Jurkat, Clone E6-1 (cell line): ENCODE measurements at regions not wholly inside any gene's neighbourhood (a gene's known extent, or its start where the extent isn't known, plus 50 kb on each side); places are given as distances from the start of the nearest gene placed in this dataset.
"Not testable (repeated sequence)": the region's sequence is repeated elsewhere in the genome, so short reads cannot be mapped to it uniquely, and the experiment has no call there.

Experiments used
- DNase-seq: peaks from one replicate; pipeline ENCODE4 v3.0.0-alpha.2; 2011; ENCODE audit warnings: low read depth, low spot score
- H3K4me3 ChIP-seq: 2 replicates; pipeline ENCODE4 v1.5.1; 2011; ENCODE audit warnings: mild to moderate bottlenecking, low read length, control low read depth, moderate library complexity

DNA sequence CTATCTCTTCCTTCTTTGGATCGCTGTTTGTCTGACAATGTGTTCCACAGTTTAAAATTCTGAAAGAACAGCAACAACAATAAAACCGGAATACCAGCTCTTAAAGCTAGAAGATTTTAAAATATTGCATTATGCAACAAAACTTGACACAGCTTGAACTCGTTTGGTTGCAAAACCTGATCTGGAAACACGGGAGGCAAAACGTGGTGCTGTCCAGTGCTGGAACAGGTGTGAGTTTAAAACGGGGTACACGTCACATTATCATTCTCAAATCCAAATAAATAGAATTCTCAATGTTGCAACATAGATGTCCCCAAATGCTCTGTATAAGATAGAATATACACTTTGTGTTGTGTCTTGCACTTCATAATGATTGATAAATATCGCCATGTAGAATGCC is 110.9 kb upstream of the LYSMD4 start:
- no peak for DNase-seq
- H3K4me3 ChIP-seq: no peak overlapping the region

DNA sequence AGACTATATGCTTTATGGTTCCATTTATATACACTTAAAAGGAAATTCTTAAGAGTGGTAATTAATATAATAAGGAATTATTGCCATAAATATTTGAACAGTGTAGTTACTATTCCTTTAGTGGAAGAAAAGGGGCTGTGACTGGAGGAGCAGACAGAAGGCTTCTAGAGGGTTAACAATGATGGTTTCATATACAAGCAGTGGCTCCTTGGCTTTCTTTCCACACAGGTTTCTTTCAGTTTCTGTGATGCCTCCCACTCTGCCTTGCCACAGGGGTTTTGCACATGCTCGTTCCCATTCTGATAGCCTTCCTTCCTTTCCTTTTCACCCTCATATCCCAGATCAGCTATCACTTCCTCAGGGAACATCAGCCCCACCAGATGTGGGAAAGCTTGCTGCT is 108.8 kb upstream of the LYSMD4 start:
- DNase-seq: no peak

DNA sequence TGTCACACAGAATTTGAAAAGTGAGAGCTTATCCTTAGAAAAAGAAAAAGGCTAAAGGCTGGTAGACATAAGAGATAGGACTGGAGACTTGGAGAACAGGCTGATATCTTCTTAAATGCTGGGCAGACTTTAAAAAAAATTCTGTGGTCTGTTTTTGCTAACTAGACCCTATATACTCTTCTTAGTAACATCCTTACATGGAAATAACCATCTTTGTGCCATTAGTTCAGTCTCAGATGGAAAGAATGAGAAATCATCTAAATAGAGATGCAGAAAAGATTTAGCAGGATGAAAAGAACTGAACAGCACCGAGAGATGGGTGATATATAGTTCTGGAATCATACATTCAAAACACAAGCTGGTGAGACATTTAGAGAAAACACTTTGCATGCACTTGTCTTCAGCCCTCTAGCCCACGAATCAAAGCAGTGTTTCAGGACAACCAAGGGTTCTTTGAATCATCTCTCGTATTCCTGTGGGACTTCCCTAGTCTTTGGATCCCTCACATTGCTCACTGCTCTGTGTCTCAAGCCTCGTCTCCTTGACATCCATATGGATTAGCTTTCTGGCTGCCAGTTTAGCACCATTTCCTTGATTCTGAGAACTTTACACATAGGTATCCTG is 93.0 kb upstream of the LYSMD4 start:
- H3K4me3 ChIP-seq: no peak overlapping the region
- DNase-seq: no peak

More for the DNA sequence above, 108.8 kb upstream of the LYSMD4 start:
- no peak overlapping the region for H3K4me3 ChIP-seq

DNA sequence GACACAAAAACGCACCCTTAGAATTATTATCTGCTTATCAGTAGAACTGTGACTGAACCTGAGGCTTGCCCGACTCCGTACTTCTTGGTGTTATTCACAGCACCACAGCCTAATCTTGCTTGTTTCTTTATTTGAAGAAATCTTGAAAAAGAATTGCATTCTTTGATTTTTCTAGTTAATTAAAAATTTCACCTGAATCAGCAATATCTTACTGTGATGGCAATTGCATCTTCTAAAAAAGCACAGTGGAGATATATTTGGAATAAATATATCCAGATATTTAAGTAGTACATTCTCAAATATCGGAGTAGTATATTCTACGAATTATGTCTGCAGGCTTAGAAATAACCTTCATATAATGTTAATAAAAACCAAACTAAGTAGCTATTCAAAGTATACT is 90.1 kb upstream of the LYSMD4 start:
- H3K4me3 ChIP-seq: no peak overlapping the region
- no peak for DNase-seq

DNA sequence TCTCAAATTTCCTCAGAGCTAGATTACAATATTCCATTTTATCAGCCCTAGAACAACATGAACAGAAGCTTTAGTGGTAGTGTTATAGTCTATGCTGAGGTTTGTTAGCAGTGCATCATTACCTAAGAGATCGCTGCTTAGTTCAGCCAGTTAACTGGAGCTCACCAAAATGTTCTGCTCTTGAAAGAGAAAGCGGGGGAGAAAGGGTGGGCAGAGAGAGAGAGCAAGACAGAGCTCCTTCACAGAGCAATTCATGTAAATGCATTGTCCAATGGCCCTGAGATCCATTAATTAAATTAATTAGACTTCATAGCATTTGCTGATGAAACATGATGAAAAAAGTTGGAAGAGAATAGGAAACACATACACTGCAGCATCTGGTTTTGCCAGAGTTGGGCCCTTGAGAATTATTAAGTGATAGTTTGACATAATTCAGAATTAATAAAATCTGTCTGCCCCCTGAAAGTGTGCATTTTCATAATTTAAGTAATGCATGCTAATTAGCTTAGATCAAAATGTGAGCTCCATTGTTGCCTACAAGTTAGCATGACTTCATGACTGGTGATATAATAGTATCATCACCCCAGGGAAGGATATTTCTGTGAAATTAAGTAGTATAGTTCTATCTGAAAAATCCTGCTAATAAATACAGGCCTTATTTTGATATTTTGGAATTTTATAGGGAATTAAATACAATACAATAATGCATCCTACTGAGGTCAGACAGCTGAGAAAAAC is 86.9 kb upstream of the LYSMD4 start:
- no peak overlapping the region for H3K4me3 ChIP-seq
- no peak for DNase-seq

GRCh38 chr15:99818872-99819271 is 85.6 kb upstream of the LYSMD4 start:
- no peak for DNase-seq
- H3K4me3 ChIP-seq: no peak overlapping the region

- not testable (repeated sequence) for H3K4me3 ChIP-seq, DNase-seq
These were observed 83.6 kb upstream of the LYSMD4 start for GRCh38 chr15:99816862-99817261.

- H3K4me3 ChIP-seq, DNase-seq: not testable (repeated sequence)
These were observed 77.4 kb upstream of the LYSMD4 start for GRCh38 chr15:99810663-99811062.

GRCh38 chr15:99799854-99800250 is 66.6 kb upstream of the LYSMD4 start:
- H3K4me3 ChIP-seq, DNase-seq: not testable (repeated sequence)

DNA sequence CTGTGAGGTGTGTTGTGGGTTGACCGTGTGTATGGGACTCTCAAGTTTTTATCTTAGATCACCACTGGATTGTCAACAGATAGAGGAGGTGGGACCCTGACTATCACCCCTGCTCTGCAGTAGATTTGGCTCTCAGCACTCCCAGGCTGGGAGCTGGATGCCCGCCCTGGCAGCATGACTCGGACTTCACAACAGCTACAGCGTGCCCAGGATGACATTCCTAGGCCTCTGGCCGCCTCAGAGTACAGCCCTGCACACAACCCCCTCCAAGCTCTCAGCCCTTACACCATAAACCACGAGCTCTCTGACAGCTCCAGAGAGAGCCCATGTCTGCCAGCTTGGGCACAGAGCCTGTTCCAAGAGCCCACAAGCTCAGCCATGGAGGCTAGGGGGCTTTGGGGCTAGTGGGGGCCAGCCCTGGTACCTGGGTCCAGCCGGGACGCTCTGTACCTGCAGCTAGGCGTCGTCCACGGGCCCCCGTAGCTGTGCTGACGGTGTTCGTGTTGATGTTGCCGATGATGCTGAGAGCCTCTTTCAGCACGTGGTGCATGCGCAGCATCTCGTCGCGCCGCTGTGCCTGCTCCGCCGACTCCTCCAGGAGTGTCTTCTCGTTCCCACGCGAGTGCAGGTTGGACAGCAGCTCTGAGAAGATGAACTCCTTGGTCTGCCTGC is 66.1 kb upstream of the LYSMD4 start:
- DNase-seq, H3K4me3 ChIP-seq: not testable (repeated sequence)

- H3K4me3 ChIP-seq, DNase-seq: not testable (repeated sequence)
These were observed 64.0 kb upstream of the LYSMD4 start for GRCh38 chr15:99796940-99797870.

DNA sequence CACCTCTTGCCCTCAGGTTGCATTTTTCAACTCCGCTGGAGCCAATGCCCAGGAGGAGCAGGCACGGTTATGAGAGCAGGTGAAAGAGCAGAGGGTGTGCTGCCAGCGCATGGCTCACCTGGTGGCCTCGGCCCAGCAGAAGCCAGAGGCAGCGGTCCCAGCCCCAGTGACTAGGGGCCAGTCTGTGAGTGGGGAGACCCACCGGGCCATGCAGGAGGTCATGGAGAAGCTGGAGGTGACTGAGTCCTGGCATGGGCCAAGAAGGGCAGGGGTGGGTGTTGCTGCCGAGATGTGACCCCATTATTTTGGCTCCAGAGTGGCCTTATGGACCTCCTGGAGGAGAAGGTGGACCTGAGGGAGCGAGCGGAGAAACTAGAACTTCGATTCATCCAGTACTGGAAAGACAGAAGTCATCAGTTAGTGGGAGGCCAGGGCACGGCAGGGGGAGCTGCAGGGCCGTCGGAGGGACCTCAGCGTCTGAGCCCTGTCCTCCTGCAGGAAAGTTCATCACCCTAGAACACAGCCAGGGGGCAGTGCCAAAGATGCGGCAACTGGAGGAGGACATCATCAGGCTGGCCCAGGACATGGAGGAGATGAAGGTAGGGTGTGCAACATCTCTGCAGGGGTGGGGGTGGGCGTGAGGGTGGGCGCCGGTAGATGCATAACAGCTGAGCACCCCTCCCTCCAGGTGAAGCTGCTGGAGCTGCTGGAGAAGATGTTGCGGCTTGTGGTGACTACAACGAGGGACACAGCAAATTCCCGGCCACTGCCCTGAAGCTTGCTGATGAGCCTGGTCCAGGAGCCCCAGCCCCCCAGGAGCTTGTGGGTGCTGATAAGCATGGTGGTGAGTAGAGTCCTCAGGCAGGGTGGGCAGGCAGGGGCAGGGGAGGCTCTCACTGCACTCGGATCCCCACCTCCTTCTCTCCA is 58.9 kb upstream of the LYSMD4 start:
- not testable (repeated sequence) for H3K4me3 ChIP-seq, DNase-seq

GRCh38 chr15:99790751-99791150 is 57.5 kb upstream of the LYSMD4 start:
- H3K4me3 ChIP-seq: not testable (repeated sequence)
- DNase-seq: peak; percentile 11

- H3K4me3 ChIP-seq: no peak overlapping the region
- DNase-seq: no peak
These were observed 54.9 kb upstream of the LYSMD4 start for GRCh38 chr15:99788156-99788555.

- H3K4me3 ChIP-seq, DNase-seq: not testable (repeated sequence)
These were observed 51.6 kb upstream of the LYSMD4 start for GRCh38 chr15:99784800-99785199.

- H3K4me3 ChIP-seq, DNase-seq: not testable (repeated sequence)
These were observed 50.8 kb upstream of the LYSMD4 start for GRCh38 chr15:99783918-99784619.
